Thyroid gland (tissue), 4 donors: ENCODE measurements at regions not wholly inside any gene's neighbourhood (a gene's known extent, or its start where the extent isn't known, plus 50 kb on each side); places are given as distances from the start of the nearest gene placed in this dataset.
"Not testable (repeated sequence)": the region's sequence is repeated elsewhere in the genome, so short reads cannot be mapped to it uniquely, and the experiment has no call there.

ENCODE experiments used
- DNase-seq, 2 donors: peaks; one replicate each; pipeline ENCODE4 v3.0.0-alpha.2; 2019
- H3K27ac ChIP-seq, 3 donors: fragments of 200-600 bp; sonication (generic); 1 replicate in 2 of 3; 2 replicates in 1 of 3; pipeline ENCODE4 v1.5.1; 2016 to 2019; ENCODE audit warnings: mild to moderate bottlenecking in 1 of 3, moderate library complexity in 1 of 3
- H3K27me3 ChIP-seq: fragments of 200-600 bp; sonication (generic); one replicate; pipeline ENCODE4 v1.5.1; 2019
- H3K36me3 ChIP-seq, 2 donors: fragments of 200-600 bp; sonication (generic); one replicate each; pipeline ENCODE4 v1.5.1; 2016 to 2019
- H3K4me1 ChIP-seq, 2 donors: fragments of 200-600 bp; sonication (generic); one replicate each; pipeline ENCODE4 v1.5.1; 2017 to 2019
- H3K4me3 ChIP-seq, 3 donors: fragments of 200-600 bp; sonication (generic); replicated peaks in 1 of 3; 1 replicate in 2 of 3; 2 replicates in 1 of 3; pipeline ENCODE4 v1.5.1; 2016; ENCODE audit warnings: mild to moderate bottlenecking in 1 of 3
- H3K9me3 ChIP-seq: fragments of 200-600 bp; sonication (generic); one replicate; pipeline ENCODE4 v1.5.1; 2017
- POLR2A ChIP-seq, 2 donors: fragments of 450-650 bp; IDR thresholded peaks; one replicate each; pipeline ENCODE4 v1.6.1; 2017; ENCODE audit warnings: antibody characterized with exemption in 2 of 2, mild to moderate bottlenecking in 2 of 2, moderate library complexity in 1 of 2
- WGBS, 2 donors: methylation state at CpG; one replicate each; pipeline ENCODE4 v1.1.5; 2017; 5-methylcytosine and 5-hydroxymethylcytosine counted together
- intact Hi-C: fragments of 100-400 bp; cut with DNase I; formaldehyde crosslinking; loops from one replicate; pipeline ENCODE4 v1.15.1; 2023
- TF ChIP-seq, protein P1 (sequence below), 6 experiments: fragments of 200-600 bp in 3 of 6; fragments of 450-650 bp in 3 of 6; sonication (generic) in 3 of 6; IDR thresholded peaks; one replicate each; pipeline ENCODE4 v1.5.1; 2016 to 2019; ENCODE audit warnings: antibody characterized with exemption in 6 of 6, mild to moderate bottlenecking in 2 of 6, inconsistent platforms in 1 of 6, moderate library complexity in 1 of 6

DNA sequence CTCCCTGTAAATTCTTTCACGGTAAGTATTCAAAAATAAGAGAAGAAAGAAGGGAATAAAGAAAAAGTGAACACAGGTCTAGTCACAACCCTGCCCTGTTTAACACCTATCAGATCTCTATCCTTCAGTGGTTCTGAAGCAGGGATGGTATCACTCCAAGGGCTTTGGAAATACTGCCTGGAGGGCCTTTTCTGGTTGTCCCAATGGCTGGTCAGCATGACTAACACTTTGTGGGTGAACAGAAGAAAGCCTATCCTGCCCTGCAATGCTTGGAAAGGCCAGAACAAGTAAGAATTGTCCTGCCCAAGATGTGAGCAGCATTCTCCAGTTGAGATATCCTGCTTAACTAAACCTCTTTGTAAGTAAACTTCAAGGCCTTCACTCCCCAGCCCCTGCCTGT, 124.9 kb downstream of the TMEM167A start:
- Histone ChIP-seq H3K9me3 (no peaks in the 10 kb centered on the region), H3K27me3 (no peaks in the 10 kb centered on the region), H3K27ac (no peak overlapping the region), H3K36me3 (no peaks in the 10 kb centered on the region), H3K4me1 (no peaks in the 10 kb centered on the region), H3K4me3 (no peak overlapping the region)
- intact Hi-C loops, result no loop called here
- TF ChIP-seq POLR2A (IDR thresholded peaks at IDR 0.05), result no peak
- TF ChIP-seq, protein P1, sequence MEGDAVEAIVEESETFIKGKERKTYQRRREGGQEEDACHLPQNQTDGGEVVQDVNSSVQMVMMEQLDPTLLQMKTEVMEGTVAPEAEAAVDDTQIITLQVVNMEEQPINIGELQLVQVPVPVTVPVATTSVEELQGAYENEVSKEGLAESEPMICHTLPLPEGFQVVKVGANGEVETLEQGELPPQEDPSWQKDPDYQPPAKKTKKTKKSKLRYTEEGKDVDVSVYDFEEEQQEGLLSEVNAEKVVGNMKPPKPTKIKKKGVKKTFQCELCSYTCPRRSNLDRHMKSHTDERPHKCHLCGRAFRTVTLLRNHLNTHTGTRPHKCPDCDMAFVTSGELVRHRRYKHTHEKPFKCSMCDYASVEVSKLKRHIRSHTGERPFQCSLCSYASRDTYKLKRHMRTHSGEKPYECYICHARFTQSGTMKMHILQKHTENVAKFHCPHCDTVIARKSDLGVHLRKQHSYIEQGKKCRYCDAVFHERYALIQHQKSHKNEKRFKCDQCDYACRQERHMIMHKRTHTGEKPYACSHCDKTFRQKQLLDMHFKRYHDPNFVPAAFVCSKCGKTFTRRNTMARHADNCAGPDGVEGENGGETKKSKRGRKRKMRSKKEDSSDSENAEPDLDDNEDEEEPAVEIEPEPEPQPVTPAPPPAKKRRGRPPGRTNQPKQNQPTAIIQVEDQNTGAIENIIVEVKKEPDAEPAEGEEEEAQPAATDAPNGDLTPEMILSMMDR (IDR thresholded peaks at IDR 0.05), result no peak
- 97 to 98% methylated on average over 1 of the region's 1 CpG for WGBS, 2 donors
- no peak for DNase-seq

DNA sequence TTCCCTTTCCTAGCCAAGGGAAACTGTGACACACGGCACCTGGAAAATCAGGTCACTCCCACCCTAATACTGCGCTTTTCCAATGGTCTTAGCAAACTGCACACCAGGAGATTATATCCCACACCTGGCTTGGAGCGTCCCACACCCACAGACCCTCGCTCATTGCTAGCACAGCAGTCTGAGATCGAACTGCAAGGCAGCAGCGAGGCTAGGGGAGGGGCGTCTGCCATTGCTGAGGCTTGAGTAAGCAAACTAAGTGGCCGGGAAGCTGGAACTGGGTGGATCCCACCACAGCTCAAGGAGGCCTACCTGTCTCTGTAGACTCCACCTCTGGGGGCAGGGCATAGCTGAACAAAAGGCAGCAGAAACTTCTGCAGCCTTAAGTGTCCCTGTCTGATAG, 132.9 kb downstream of the TMEM167A start:
- H3K9me3 ChIP-seq, intact Hi-C loops: not testable (repeated sequence)
- 86 to 87% methylated on average over 8 of the region's 8 CpGs for WGBS, 2 donors

DNA sequence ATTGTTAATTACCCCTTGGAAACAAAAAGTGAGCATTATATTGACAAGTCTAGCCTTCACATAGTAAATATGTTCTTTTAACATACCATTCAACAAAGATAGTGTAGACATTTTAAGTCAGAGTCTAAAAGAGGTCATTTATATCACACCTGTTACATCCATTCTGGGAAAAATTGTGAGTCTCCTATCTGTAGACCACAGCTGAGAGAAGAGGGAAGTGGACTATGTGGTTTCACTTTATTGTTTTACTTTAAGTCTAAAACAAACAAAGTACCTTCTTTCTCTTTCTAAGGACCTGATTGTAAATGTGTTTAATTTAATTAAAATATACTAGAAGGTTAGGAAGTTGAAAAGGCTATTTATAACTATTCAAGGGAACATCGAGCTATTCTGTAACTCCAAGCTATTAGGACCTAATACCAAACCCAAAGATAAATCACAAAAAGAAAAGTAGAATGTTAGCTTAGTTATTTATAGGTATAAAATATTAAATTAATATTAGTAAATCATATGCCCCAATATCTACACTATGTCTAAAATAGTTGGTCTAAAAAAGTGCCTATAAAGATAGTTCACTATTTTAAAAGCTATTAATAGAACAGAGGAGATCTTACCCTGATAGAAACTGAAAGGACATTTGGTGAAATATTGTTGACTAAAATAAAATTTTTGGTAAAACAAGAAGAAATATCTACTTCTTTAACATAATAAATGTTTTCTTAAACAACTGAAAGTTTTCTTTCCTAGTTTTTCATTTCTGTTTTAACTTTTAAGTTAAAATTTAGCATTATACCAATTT, 134.9 kb downstream of the TMEM167A start:
- Histone ChIP-seq H3K4me3 (no peak overlapping the region), H3K27ac (no peak overlapping the region), H3K36me3 (no peaks in the 10 kb centered on the region), H3K9me3 (no peaks in the 10 kb centered on the region), H3K27me3 (no peaks in the 10 kb centered on the region), H3K4me1 (peaks cover 0 to 4% of the 10 kb centered on the region in 2 donors)
- intact Hi-C loops, result no loop called here
- 73 to 84% methylated on average over 1 of the region's 1 CpG for WGBS, 2 donors
- DNase-seq, result no peak
- TF ChIP-seq POLR2A (IDR thresholded peaks at IDR 0.05), result no peak
- TF ChIP-seq, protein P1 (IDR thresholded peaks at IDR 0.05), result no peak

More for the DNA sequence above, 132.9 kb downstream of the TMEM167A start:
- not testable (repeated sequence) for H3K4me3 ChIP-seq, H3K36me3 ChIP-seq, DNase-seq, H3K4me1 ChIP-seq, H3K27me3 ChIP-seq, H3K27ac ChIP-seq

DNA sequence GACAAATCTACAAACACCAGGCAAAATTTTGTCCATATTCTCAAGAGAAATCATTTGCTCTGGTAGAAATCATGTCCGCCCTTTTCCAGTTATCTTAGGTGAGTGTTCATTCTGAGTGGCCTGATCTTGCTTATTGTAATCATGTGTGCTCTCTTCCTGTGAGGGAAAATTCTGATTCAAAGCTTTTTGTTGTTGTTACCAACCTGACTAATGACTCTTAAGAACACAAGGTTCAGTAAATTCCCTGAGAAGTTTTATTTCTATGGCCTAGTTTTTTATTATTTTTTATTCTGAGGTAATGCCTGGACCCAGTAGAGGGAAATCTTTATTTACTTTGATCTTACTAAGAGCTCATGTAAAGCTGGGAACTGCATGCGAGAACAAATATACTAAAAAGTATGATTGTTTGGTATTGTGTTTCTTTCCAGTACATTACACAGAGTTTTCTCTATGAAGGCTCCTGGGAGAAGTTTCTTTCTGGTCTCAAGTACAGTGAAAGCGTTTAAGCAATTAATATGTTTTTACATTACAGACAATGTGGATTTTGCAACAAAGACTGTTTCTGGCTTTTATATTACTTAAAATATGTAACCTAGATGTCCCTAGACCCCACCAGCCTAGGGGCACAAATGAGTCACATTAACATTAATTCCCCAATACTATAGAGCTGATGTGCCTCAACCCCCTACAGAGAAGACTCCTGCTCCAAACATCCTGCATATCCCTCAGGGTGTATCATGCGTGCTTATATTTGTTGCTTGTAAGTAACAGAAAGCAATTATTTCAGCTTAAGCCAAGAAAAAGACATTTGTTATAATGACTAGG, 138.1 kb downstream of the TMEM167A start:
- WGBS, 2 donors, result 48 to 54% methylated on average over 4 of the region's 4 CpGs
- no peaks in the 10 kb centered on the region for H3K9me3 ChIP-seq
- DNase-seq, result no peak
- peaks cover 0 to 4% of the 10 kb centered on the region in 2 donors for H3K4me1 ChIP-seq
- no peaks in the 10 kb centered on the region for H3K36me3 ChIP-seq
- H3K27ac ChIP-seq, result no peak overlapping the region
- no peaks in the 10 kb centered on the region for H3K27me3 ChIP-seq
- no peak overlapping the region for H3K4me3 ChIP-seq
- TF ChIP-seq, protein P1 (IDR thresholded peaks at IDR 0.05), result no peak
- TF ChIP-seq POLR2A (IDR thresholded peaks at IDR 0.05), result no peak
- intact Hi-C loops, result no loop called here

DNA sequence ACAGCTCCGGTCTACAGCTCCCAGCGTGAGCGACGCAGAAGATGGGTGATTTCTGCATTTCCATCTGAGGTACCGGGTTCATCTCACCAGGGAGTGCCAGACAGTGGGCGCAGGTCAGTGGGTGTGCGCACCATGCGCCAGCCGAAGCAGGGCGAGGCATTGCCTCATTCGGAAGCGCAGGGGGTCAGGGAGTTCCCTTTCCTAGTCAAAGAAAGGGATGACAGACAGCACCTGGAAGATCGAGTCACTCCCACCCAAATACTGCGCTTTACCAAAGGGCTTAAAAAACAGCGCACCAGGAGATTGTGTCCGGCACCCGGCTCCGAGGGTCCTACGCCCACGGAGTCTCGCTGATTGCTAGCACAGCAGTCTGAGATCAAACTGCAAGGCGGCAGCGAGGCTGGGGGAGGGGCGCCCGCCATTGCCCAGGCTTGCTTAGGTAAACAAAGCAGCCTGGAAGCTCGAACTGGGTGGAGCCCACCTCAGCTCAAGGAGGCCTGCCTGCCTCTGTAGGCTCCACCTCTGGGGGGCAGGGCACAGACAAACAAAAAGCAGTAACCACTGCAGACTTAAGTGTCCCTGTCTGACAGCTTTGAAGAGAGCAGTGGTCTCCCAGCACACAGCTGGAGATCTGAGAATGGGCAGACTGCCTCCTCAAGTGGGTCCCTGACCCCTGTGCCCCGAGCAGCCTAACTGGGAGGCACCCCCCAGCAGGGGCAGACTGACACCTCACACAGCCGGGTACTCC, 144.5 kb downstream of the TMEM167A start:
- H3K9me3 ChIP-seq, H3K36me3 ChIP-seq, H3K27ac ChIP-seq, H3K4me3 ChIP-seq, H3K27me3 ChIP-seq, H3K4me1 ChIP-seq, DNase-seq, intact Hi-C loops: not testable (repeated sequence)
- 72 to 83% methylated on average over 24 to 26 of the region's 28 CpGs for WGBS, 2 donors
